ENCODE measurements at regions not wholly inside any gene's neighbourhood (a gene's known extent, or its start where the extent isn't known, plus 50 kb on each side); places are given as distances from the start of the nearest gene placed in this dataset.

DNA sequence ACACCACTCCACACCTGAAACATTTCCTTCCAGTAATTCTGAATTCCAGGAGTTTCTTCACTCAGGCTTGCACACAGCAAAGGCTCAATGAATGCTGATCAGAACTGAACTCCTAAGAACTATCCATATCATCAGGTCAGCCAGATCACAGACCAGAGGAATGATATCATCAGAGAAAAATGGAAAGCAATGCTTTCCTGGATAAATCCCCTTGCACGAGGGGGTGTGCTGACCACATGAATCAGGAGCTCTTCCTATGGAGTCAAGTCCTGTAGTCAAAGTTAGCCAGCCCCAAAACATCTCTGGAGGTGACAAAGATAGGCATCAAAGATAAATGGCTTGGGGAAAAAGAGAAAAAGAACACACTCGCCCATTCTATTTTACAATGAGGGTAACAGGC lies 83.8 kb upstream of the ACVR2A start (continued):
- TF ChIP-seq, protein P1, sequence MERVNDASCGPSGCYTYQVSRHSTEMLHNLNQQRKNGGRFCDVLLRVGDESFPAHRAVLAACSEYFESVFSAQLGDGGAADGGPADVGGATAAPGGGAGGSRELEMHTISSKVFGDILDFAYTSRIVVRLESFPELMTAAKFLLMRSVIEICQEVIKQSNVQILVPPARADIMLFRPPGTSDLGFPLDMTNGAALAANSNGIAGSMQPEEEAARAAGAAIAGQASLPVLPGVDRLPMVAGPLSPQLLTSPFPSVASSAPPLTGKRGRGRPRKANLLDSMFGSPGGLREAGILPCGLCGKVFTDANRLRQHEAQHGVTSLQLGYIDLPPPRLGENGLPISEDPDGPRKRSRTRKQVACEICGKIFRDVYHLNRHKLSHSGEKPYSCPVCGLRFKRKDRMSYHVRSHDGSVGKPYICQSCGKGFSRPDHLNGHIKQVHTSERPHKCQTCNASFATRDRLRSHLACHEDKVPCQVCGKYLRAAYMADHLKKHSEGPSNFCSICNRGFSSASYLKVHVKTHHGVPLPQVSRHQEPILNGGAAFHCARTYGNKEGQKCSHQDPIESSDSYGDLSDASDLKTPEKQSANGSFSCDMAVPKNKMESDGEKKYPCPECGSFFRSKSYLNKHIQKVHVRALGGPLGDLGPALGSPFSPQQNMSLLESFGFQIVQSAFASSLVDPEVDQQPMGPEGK (CRISPR knock-in tag; IDR thresholded peaks at IDR 0.05; ENCODE audit: borderline replicate concordance): no peak
- TF ChIP-seq CSDC2 (CRISPR knock-in tag; IDR thresholded peaks at IDR 0.05): no peak
- TF ChIP-seq ZC3H10 (CRISPR knock-in tag; IDR thresholded peaks at IDR 0.05): no peak
- TF ChIP-seq RARB (CRISPR knock-in tag; IDR thresholded peaks at IDR 0.05): no peak
- TF ChIP-seq ZNF70 (CRISPR knock-in tag; IDR thresholded peaks at IDR 0.05): no peak
- no peak for TF ChIP-seq ZNF8 (CRISPR knock-in tag; IDR thresholded peaks at IDR 0.05)

DNA sequence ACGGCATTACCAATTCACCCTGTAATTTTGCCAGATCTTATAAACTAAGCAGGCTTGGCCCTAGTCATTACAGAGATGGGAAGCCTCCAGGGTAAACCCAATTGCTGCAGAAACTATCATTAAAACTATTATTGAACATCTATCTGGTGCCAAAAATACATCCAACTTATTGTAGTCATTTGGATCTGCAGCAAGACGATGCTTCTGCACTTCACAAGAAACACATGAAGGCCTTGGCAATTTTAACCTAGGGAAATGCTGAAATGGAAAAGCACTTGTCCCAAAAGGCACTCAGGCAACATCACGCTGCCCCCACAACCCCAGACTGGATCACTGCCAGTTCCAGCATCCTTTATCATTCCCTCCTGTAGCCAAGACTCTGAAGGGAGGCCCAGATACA lies 85.3 kb upstream of the ACVR2A start:
- TF ChIP-seq, protein P2, sequence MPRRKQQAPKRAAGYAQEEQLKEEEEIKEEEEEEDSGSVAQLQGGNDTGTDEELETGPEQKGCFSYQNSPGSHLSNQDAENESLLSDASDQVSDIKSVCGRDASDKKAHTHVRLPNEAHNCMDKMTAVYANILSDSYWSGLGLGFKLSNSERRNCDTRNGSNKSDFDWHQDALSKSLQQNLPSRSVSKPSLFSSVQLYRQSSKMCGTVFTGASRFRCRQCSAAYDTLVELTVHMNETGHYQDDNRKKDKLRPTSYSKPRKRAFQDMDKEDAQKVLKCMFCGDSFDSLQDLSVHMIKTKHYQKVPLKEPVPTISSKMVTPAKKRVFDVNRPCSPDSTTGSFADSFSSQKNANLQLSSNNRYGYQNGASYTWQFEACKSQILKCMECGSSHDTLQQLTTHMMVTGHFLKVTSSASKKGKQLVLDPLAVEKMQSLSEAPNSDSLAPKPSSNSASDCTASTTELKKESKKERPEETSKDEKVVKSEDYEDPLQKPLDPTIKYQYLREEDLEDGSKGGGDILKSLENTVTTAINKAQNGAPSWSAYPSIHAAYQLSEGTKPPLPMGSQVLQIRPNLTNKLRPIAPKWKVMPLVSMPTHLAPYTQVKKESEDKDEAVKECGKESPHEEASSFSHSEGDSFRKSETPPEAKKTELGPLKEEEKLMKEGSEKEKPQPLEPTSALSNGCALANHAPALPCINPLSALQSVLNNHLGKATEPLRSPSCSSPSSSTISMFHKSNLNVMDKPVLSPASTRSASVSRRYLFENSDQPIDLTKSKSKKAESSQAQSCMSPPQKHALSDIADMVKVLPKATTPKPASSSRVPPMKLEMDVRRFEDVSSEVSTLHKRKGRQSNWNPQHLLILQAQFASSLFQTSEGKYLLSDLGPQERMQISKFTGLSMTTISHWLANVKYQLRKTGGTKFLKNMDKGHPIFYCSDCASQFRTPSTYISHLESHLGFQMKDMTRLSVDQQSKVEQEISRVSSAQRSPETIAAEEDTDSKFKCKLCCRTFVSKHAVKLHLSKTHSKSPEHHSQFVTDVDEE (CRISPR knock-in tag; IDR thresholded peaks at IDR 0.05): no peak
- TF ChIP-seq ZNF70 (CRISPR knock-in tag; IDR thresholded peaks at IDR 0.05) (no peak), ZNF8 (CRISPR knock-in tag; IDR thresholded peaks at IDR 0.05) (no peak), SNAI2 (CRISPR knock-in tag; IDR thresholded peaks at IDR 0.05) (no peak)

DNA sequence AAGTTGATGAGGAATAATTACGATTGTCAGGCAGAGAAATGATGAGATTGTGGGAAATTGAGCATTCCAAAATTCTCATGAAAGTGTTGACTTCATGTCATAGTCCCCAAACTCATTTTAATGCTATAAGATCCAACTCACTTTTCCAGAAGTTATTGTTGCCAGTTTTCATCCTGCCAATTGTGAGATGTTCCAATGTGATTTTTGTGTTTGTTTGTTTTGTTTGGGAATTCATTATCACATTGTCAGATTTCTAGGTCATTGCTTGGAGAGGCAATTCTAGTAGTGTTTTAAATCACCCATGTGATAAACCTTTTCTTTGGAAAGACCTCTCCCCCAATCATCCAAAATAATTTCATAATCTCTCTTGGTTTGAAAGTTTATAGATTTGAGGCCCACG lies 86.0 kb upstream of the ACVR2A start:
- TF ChIP-seq, protein P3, sequence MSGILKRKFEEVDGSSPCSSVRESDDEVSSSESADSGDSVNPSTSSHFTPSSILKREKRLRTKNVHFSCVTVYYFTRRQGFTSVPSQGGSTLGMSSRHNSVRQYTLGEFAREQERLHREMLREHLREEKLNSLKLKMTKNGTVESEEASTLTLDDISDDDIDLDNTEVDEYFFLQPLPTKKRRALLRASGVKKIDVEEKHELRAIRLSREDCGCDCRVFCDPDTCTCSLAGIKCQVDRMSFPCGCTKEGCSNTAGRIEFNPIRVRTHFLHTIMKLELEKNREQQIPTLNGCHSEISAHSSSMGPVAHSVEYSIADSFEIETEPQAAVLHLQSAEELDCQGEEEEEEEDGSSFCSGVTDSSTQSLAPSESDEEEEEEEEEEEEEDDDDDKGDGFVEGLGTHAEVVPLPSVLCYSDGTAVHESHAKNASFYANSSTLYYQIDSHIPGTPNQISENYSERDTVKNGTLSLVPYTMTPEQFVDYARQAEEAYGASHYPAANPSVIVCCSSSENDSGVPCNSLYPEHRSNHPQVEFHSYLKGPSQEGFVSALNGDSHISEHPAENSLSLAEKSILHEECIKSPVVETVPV (CRISPR knock-in tag; IDR thresholded peaks at IDR 0.05): no peak
- TF ChIP-seq TCF4 (CRISPR knock-in tag; IDR thresholded peaks at IDR 0.05; ENCODE audit: borderline replicate concordance) (no peak), SNAI2 (CRISPR knock-in tag; IDR thresholded peaks at IDR 0.05) (no peak), CSDC2 (CRISPR knock-in tag; IDR thresholded peaks at IDR 0.05) (no peak), ZFP30 (CRISPR knock-in tag; IDR thresholded peaks at IDR 0.05) (no peak), BACH2 (CRISPR knock-in tag; IDR thresholded peaks at IDR 0.05; ENCODE audit: borderline replicate concordance) (no peak), ZFP3 (CRISPR knock-in tag; IDR thresholded peaks at IDR 0.05) (no peak), ARNTL (CRISPR knock-in tag; IDR thresholded peaks at IDR 0.05; ENCODE audit: borderline replicate concordance, low read depth) (no peak), ISL1 (CRISPR knock-in tag; IDR thresholded peaks at IDR 0.05) (no peak), ZNF8 (CRISPR knock-in tag; IDR thresholded peaks at IDR 0.05) (no peak), ZNF565 (CRISPR knock-in tag; conservative IDR thresholded peaks at IDR 0.05; ENCODE audit: low read depth) (no peak), GLIS3 (CRISPR knock-in tag; IDR thresholded peaks at IDR 0.05) (no peak), ZC3H10 (CRISPR knock-in tag; IDR thresholded peaks at IDR 0.05) (no peak), PPARA (CRISPR knock-in tag; IDR thresholded peaks at IDR 0.05; ENCODE audit: borderline replicate concordance) (no peak), TOX (CRISPR knock-in tag; IDR thresholded peaks at IDR 0.05; ENCODE audit: borderline replicate concordance) (no peak)
- TF ChIP-seq, protein P1 (CRISPR knock-in tag; IDR thresholded peaks at IDR 0.05; ENCODE audit: borderline replicate concordance): no peak
- TF ChIP-seq, protein P4, sequence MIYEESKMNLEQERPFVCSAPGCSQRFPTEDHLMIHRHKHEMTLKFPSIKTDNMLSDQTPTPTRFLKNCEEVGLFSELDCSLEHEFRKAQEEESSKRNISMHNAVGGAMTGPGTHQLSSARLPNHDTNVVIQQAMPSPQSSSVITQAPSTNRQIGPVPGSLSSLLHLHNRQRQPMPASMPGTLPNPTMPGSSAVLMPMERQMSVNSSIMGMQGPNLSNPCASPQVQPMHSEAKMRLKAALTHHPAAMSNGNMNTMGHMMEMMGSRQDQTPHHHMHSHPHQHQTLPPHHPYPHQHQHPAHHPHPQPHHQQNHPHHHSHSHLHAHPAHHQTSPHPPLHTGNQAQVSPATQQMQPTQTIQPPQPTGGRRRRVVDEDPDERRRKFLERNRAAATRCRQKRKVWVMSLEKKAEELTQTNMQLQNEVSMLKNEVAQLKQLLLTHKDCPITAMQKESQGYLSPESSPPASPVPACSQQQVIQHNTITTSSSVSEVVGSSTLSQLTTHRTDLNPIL (CRISPR knock-in tag; IDR thresholded peaks at IDR 0.05; ENCODE audit: low read depth): no peak
- TF ChIP-seq, protein P2 (CRISPR knock-in tag; IDR thresholded peaks at IDR 0.05): no peak
- TF ChIP-seq, protein P5, sequence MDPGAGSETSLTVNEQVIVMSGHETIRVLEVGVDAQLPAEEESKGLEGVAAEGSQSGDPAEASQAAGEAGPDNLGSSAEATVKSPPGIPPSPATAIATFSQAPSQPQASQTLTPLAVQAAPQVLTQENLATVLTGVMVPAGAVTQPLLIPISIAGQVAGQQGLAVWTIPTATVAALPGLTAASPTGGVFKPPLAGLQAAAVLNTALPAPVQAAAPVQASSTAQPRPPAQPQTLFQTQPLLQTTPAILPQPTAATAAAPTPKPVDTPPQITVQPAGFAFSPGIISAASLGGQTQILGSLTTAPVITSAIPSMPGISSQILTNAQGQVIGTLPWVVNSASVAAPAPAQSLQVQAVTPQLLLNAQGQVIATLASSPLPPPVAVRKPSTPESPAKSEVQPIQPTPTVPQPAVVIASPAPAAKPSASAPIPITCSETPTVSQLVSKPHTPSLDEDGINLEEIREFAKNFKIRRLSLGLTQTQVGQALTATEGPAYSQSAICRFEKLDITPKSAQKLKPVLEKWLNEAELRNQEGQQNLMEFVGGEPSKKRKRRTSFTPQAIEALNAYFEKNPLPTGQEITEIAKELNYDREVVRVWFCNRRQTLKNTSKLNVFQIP (CRISPR knock-in tag; IDR thresholded peaks at IDR 0.05; ENCODE audit: borderline replicate concordance, low read depth): no peak
- no peak for ATAC-seq

More for the DNA sequence above, 85.3 kb upstream of the ACVR2A start:
- no peak for ATAC-seq
